Nephron progenitor cell (in vitro differentiated cells): ENCODE measurements at regions not wholly inside any gene's neighbourhood (a gene's known extent, or its start where the extent isn't known, plus 50 kb on each side); places are given as distances from the start of the nearest gene placed in this dataset.

Experiments
- DNase-seq: peaks from one replicate; pipeline ENCODE4 v3.0.0; 2021
- H3K27ac Mint-ChIP-seq: 2 replicates; pipeline ENCODE4 v1.8.0; 2021; ENCODE audit warnings: mild to moderate bottlenecking, moderate library complexity, mixed read lengths
- H3K27me3 Mint-ChIP-seq: 2 replicates; pipeline ENCODE4 v1.8.0; 2021; ENCODE audit warnings: mild to moderate bottlenecking, low read depth, mixed read lengths; ENCODE audit not compliant: poor library complexity
- H3K36me3 Mint-ChIP-seq: 2 replicates; pipeline ENCODE4 v1.8.0; 2021; ENCODE audit warnings: low read depth, mixed read lengths
- H3K4me1 Mint-ChIP-seq: 2 replicates; pipeline ENCODE4 v1.8.0; 2021; ENCODE audit warnings: mixed read lengths
- H3K4me3 Mint-ChIP-seq: 2 replicates; pipeline ENCODE4 v1.8.0; 2021; ENCODE audit warnings: mild to moderate bottlenecking, moderate library complexity, mixed read lengths
- H3K9me3 Mint-ChIP-seq: 2 replicates; pipeline ENCODE4 v1.8.0; 2021; ENCODE audit warnings: mild to moderate bottlenecking, moderate library complexity, mixed read lengths
- TF ChIP-seq, protein P1 (sequence below): fragments of 200-600 bp; sonication (generic); IDR thresholded peaks from 2 replicates; pipeline ENCODE4 v1.5.0; 2021; ENCODE audit warnings: antibody characterized with exemption

DNA sequence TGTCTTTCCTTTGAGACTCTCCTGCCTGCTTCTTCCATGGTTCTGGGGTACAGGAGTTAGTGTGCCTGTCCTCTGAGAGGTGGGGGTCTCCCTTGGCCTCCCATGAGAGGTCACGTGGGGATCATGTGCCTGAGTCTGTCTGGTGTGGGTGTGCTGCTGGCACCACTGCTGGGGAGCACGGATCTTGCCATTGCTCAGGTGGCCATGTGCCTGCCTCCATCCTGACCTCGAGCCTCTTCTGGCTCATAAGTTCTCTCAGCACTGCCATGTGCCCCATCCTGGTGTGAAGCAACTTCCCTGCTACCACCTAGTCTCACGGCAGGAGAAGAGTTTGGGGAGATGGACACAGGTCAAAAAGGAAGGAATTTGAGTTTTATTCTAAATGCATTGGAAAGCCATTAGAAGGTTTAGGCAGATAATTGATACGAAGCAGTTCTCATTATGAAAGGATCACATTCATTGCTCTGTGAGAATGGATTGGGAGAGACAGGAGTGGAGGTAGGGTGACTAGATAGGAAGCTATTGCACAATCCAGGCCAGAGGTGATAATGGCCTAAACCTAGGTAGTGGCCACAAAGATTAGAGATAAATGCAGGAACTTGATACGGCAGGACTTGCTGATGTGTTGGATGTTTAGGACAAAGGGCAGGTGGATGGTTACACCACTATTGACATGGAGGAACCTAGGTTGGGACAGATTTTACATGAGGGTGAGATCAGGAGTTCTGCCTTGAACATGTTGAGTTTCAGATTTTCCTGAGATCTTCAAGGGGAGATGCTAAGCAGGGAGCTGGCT lies 173.0 kb upstream of the RORA start:
- Mint-ChIP-seq H3K9me3 (no peaks in the 10 kb centered on the region), H3K4me3 (no peak overlapping the region), H3K4me1 (no peaks in the 10 kb centered on the region), H3K36me3 (no peaks in the 10 kb centered on the region), H3K27ac (no peak overlapping the region), H3K27me3 (peaks cover 13% of the 10 kb centered on the region)
- no peak for DNase-seq
- TF ChIP-seq, protein P1, sequence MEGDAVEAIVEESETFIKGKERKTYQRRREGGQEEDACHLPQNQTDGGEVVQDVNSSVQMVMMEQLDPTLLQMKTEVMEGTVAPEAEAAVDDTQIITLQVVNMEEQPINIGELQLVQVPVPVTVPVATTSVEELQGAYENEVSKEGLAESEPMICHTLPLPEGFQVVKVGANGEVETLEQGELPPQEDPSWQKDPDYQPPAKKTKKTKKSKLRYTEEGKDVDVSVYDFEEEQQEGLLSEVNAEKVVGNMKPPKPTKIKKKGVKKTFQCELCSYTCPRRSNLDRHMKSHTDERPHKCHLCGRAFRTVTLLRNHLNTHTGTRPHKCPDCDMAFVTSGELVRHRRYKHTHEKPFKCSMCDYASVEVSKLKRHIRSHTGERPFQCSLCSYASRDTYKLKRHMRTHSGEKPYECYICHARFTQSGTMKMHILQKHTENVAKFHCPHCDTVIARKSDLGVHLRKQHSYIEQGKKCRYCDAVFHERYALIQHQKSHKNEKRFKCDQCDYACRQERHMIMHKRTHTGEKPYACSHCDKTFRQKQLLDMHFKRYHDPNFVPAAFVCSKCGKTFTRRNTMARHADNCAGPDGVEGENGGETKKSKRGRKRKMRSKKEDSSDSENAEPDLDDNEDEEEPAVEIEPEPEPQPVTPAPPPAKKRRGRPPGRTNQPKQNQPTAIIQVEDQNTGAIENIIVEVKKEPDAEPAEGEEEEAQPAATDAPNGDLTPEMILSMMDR = no peak

DNA sequence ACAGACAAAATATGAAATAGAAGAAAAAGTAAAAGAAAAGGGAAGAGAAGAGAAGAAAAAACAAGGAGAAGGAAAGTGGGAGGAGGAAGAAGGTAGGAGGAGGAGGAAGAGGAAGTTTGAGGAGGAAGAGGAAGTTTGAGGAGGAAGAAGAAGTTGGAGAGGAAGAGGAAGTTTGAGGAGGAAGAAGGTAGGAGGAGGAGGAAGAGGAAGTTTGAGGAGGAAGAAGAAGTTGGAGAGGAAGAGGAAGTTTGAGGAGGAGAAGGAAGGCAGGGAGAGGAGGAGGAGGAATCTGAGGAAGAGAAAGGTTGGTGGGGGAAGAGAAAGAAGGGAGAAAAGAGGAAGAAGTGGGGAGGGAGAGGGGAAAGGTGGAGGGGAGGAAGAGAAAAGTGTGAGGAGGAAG lies 169.2 kb upstream of the RORA start:
- Mint-ChIP-seq H3K36me3 (no peaks in the 10 kb centered on the region), H3K27ac (no peak overlapping the region), H3K27me3 (peaks cover 9% of the 10 kb centered on the region), H3K4me1 (no peaks in the 10 kb centered on the region), H3K4me3 (no peak overlapping the region), H3K9me3 (no peaks in the 10 kb centered on the region)
- TF ChIP-seq, protein P1 = no peak
- DNase-seq = no peak

DNA sequence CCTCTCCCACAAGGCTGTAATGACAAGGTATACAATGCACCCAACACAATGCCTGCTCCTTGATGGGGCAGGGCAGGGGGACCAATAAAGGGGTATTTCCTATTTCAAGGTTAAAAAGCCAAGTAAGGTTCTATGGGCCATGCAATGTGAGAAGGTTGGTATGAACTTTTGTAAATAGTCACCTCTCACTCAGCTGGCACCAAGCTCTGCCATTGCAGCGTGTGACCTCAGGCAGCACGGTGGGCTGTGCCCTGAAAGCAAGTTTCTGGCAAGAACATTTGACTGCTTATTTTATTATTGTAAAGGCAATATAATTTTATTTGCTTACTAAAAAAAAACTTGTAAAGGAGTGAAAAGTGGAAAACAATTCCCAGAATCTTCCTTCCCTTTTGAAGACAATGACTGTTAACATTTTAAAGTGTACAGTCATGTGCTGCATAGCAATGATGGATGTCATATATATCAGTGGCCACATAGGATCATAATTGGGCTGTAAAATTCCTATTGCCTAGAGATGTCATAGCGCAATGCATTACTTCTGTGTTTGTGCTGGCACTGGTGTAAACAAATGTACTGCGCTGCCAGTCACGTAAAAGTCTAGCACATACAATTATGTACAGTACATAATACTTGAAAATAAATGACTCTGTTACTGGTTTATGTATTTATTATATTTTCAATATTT lies 167.3 kb upstream of the RORA start:
- Mint-ChIP-seq H3K27me3 (peaks cover 9% of the 10 kb centered on the region), H3K27ac (no peak overlapping the region), H3K4me1 (no peaks in the 10 kb centered on the region), H3K4me3 (no peak overlapping the region), H3K36me3 (no peaks in the 10 kb centered on the region), H3K9me3 (no peaks in the 10 kb centered on the region)
- DNase-seq = no peak
- TF ChIP-seq, protein P1 = no peak

GRCh38 chr15:61393949-61394348 lies 164.8 kb upstream of the RORA start:
- H3K9me3 Mint-ChIP-seq = peaks cover 3% of the 10 kb centered on the region
- H3K4me3 Mint-ChIP-seq = no peak overlapping the region
- H3K4me1 Mint-ChIP-seq = no peaks in the 10 kb centered on the region
- peaks cover 10% of the 10 kb centered on the region for H3K27me3 Mint-ChIP-seq
- H3K36me3 Mint-ChIP-seq = no peaks in the 10 kb centered on the region
- no peak overlapping the region for H3K27ac Mint-ChIP-seq
- no peak for DNase-seq
- TF ChIP-seq, protein P1 = no peak

DNA sequence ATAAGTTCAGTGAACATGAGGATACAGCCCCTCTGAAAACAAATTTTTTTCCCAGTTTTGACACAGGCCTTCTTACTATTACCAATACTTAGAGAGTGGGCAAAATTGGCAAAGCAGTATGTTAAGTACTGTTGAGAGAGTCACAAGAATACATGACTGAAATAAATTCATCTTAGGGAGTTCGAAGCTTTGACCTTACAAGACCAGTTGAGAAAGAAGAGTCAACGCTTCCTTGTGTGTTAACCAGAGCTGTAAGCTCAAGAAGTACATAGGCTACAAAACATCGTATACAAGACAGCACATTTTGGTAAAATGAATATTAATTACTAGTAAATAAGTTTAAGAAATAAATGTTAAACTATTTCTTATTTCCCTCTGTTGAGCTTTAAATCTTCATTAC lies 164.4 kb upstream of the RORA start:
- TF ChIP-seq, protein P1 = no peak

More for the DNA sequence above, 164.4 kb upstream of the RORA start:
- H3K27me3 Mint-ChIP-seq = peaks cover 8% of the 10 kb centered on the region
- H3K4me1 Mint-ChIP-seq = no peaks in the 10 kb centered on the region
- peaks cover 4% of the 10 kb centered on the region for H3K9me3 Mint-ChIP-seq
- no peak overlapping the region for H3K27ac Mint-ChIP-seq
- H3K4me3 Mint-ChIP-seq = no peak overlapping the region
- H3K36me3 Mint-ChIP-seq = no peaks in the 10 kb centered on the region
- DNase-seq = no peak
